ENCODE measurements at regions not wholly inside any gene's neighbourhood (a gene's known extent, or its start where the extent isn't known, plus 50 kb on each side); places are given as distances from the start of the nearest gene placed in this dataset.

DNA sequence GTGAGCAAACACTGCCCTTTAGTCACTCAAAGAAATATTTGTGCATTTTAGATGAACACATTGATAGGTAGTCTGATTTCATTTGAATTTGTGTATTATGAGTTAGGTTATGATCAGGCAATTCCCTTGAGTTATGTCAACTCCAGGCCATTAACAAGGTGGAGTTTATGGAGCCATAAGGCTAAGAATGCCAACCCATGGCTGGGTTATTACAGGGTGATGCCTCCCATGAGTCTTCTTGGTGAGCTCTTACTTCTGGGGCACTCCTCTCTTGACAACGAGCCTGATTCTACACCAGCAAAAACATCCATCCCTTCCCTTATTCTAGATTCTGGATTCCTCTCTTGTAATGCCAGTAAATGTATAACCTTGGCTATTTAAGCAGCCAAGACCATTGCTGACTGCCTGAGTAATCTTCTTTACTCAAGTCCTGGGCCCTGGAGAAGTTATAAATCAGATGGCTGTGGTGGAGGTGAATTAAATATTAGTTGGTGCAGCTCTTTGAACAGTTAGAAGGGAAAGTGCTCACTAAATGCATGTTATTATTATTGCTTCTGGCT is 645.7 kb upstream of the TENM4 start:
- TF ChIP-seq, protein P1, sequence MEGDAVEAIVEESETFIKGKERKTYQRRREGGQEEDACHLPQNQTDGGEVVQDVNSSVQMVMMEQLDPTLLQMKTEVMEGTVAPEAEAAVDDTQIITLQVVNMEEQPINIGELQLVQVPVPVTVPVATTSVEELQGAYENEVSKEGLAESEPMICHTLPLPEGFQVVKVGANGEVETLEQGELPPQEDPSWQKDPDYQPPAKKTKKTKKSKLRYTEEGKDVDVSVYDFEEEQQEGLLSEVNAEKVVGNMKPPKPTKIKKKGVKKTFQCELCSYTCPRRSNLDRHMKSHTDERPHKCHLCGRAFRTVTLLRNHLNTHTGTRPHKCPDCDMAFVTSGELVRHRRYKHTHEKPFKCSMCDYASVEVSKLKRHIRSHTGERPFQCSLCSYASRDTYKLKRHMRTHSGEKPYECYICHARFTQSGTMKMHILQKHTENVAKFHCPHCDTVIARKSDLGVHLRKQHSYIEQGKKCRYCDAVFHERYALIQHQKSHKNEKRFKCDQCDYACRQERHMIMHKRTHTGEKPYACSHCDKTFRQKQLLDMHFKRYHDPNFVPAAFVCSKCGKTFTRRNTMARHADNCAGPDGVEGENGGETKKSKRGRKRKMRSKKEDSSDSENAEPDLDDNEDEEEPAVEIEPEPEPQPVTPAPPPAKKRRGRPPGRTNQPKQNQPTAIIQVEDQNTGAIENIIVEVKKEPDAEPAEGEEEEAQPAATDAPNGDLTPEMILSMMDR (IDR thresholded peaks at IDR 0.05), result no peak
- TF ChIP-seq POLR2A (IDR thresholded peaks at IDR 0.05) (no peak), POLR2AphosphoS5 (IDR thresholded peaks at IDR 0.05) (no peak), EP300 (IDR thresholded peaks at IDR 0.05) (no peak)
